ENCODE measurements at regions not wholly inside any gene's neighbourhood (a gene's known extent, or its start where the extent isn't known, plus 50 kb on each side); places are given as distances from the start of the nearest gene placed in this dataset.

GRCh38 chr21:16388291-16388690, 658.5 kb downstream of the USP25 start:
- POLR2A ChIA-PET: no interaction called here
- CTCF ChIA-PET: no interaction called here

GRCh38 chr21:16388911-16389560, 659.3 kb downstream of the USP25 start:
- ChIA-PET CTCF (interaction anchor here (0.6 kb wide), 1 partner anchor 121 kb away, joined by 3 read pairs; no protein-coding TSS in a partner anchor), POLR2A (no interaction called here)

- CTCF ChIA-PET: no interaction called here
Measured at GRCh38 chr21:16389643-16390042, 659.9 kb downstream of the USP25 start.

GRCh38 chr21:16395285-16395684, 665.5 kb downstream of the USP25 start:
- ChIA-PET CTCF (no interaction called here), POLR2A (no interaction called here)

More at GRCh38 chr21:16389643-16390042, 659.9 kb downstream of the USP25 start:
- POLR2A ChIA-PET: no interaction called here

GRCh38 chr21:16402752-16403151, 673.0 kb downstream of the USP25 start:
- ChIA-PET CTCF (interaction anchor here (0.5 kb wide), 1 partner anchor 12 kb away, joined by 3 read pairs; no protein-coding TSS in a partner anchor), POLR2A (no interaction called here)

GRCh38 chr21:16404776-16405175, 675.0 kb downstream of the USP25 start:
- ChIA-PET POLR2A (no interaction called here), CTCF (no interaction called here)

- CTCF ChIA-PET: no interaction called here
- POLR2A ChIA-PET: no interaction called here
Measured at GRCh38 chr21:16406355-16406754, 676.6 kb downstream of the USP25 start.

- ChIA-PET POLR2A (no interaction called here), CTCF (no interaction called here)
Measured at GRCh38 chr21:16407403-16408240, 677.8 kb downstream of the USP25 start.

- ChIA-PET POLR2A (no interaction called here), CTCF (no interaction called here)
Measured at GRCh38 chr21:16408280-16408679, 678.5 kb downstream of the USP25 start.

- ChIA-PET CTCF (no interaction called here), POLR2A (no interaction called here)
Measured at GRCh38 chr21:16409352-16409751, 679.6 kb downstream of the USP25 start.

- ChIA-PET POLR2A (no interaction called here), CTCF (no interaction called here)
Measured at GRCh38 chr21:16418226-16418625, 688.4 kb downstream of the USP25 start.

- ChIA-PET POLR2A (no interaction called here), CTCF (no interaction called here)
Measured at GRCh38 chr21:16418642-16419041, 688.9 kb downstream of the USP25 start.

- POLR2A ChIA-PET: no interaction called here
- CTCF ChIA-PET: interaction anchor here (0.9 kb wide), 1 partner anchor 9 kb away, joined by 3 read pairs; no protein-coding TSS in a partner anchor
Measured at GRCh38 chr21:16419188-16419921, 689.6 kb downstream of the USP25 start.

GRCh38 chr21:16420031-16420724, 690.4 kb downstream of the USP25 start:
- ChIA-PET CTCF (no interaction called here), POLR2A (no interaction called here)

- ChIA-PET POLR2A (no interaction called here), CTCF (no interaction called here)
Measured at GRCh38 chr21:16421007-16421406, 691.2 kb downstream of the USP25 start.

GRCh38 chr21:16421965-16422364, 692.2 kb downstream of the USP25 start:
- CTCF ChIA-PET: no interaction called here
- POLR2A ChIA-PET: no interaction called here

GRCh38 chr21:16422702-16423101, 692.9 kb downstream of the USP25 start:
- ChIA-PET CTCF (no interaction called here), POLR2A (no interaction called here)

- POLR2A ChIA-PET: no interaction called here
- CTCF ChIA-PET: no interaction called here
Measured at GRCh38 chr21:16423921-16424320, 694.1 kb downstream of the USP25 start.

- POLR2A ChIA-PET: no interaction called here
- CTCF ChIA-PET: no interaction called here
Measured at GRCh38 chr21:16424331-16424751, 694.6 kb downstream of the USP25 start.

GRCh38 chr21:16425376-16425775, 695.6 kb downstream of the USP25 start:
- ChIA-PET CTCF (no interaction called here), POLR2A (no interaction called here)

Measured in activated CD8-positive, alpha-beta memory T cell treated with anti-CD3 and anti-CD28 coated beads for 36 hours (primary cell).